GM19463 (cell line): ENCODE measurements at regions not wholly inside any gene's neighbourhood (a gene's known extent, or its start where the extent isn't known, plus 50 kb on each side); places are given as distances from the start of the nearest gene placed in this dataset.

Experiments used
- ATAC-seq: cut with Tn5 transposase; IDR thresholded peaks from one replicate; pipeline ENCODE4 v1.9.1; 2021; ENCODE audit warnings: mild to moderate bottlenecking, moderate library complexity; ENCODE audit not compliant: unreplicated experiment

GRCh38 chr3:72470904-72471417 is 377.3 kb downstream of the SHQ1 start:
- ATAC-seq: no peak

GRCh38 chr3:72465853-72466252 is 382.4 kb downstream of the SHQ1 start:
- no peak for ATAC-seq

- no peak for ATAC-seq
Observed at GRCh38 chr3:72463083-72463482, 385.2 kb downstream of the SHQ1 start.

DNA sequence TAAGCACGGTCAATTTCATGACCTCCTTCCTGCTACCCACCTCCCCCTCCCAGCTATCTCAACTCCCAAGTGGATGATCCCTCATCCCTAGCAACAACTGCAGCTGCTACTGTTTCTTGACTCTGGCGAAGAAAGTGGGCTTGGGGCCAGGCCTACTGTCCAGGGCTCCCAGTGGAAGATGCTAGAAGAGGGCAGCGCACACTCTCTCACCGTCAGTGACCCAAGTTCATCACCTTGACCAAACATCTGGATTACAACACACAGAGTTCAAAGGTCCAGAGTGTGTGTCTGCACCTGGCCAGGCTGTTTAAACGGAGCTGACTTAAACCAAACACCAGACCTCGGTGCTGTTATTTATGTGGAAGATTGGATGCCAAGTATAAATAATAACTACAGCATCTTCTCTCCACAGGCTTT is 385.6 kb downstream of the SHQ1 start:
- no peak for ATAC-seq

DNA sequence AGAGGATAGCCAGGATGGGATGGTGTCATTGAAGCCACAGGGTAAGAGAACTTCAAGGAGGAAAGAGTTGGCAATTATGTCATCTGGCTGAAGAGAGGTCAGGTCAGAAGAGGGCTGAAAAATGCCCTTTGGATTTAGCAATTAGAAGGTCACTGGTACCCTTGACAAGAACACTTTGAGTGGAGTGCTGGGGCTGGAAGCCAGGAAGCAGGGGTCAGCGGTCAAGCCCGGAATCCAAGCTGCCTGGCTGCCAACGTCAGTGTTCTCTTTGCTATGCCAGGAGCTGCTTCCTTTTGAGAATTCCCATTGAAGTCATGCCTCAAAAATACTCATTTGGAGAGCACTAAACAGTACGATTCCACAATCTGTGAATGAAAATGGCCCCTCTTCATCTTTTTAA is 386.5 kb downstream of the SHQ1 start:
- no peak for ATAC-seq

GRCh38 chr3:72460205-72461174 is 387.8 kb downstream of the SHQ1 start:
- no peak for ATAC-seq

GRCh38 chr3:72459588-72459987 is 388.7 kb downstream of the SHQ1 start:
- no peak for ATAC-seq

GRCh38 chr3:72458375-72458774 is 389.9 kb downstream of the SHQ1 start:
- ATAC-seq: no peak

GRCh38 chr3:72454441-72454840 is 393.8 kb downstream of the SHQ1 start:
- no peak for ATAC-seq

GRCh38 chr3:72453706-72454105 is 394.5 kb downstream of the SHQ1 start:
- no peak for ATAC-seq

- no peak for ATAC-seq
Observed at GRCh38 chr3:72452745-72453144, 395.5 kb downstream of the SHQ1 start.

DNA sequence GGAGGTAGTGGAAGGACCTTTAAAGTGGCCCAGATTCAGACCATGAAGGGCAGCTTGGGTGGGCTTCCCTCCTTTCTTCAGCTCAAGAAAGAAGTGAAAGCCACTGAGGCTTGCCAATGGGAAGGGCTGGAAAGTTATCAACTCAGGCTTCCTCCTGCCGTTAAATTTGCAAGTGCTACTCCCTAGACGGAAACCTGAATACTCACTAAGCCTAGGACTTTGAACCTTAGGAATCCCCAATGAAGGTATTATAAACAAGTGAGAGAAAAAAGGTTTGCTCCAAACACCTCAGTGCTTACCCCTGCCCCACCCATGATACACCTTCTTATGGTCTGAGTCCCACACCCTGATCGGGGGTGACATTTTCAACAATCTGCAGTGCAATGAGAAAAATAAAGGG is 396.4 kb downstream of the SHQ1 start:
- ATAC-seq: no peak

GRCh38 chr3:72449551-72449950 is 398.7 kb downstream of the SHQ1 start:
- ATAC-seq: no peak

GRCh38 chr3:72448858-72449257 is 399.4 kb downstream of the SHQ1 start:
- no peak for ATAC-seq

- no peak for ATAC-seq
Observed at GRCh38 chr3:72448375-72448823, 399.8 kb downstream of the SHQ1 start.

- peak; percentile 83 for ATAC-seq
Observed at GRCh38 chr3:72447059-72447946, 400.9 kb downstream of the SHQ1 start.

- peak; percentile 25 for ATAC-seq
Observed at GRCh38 chr3:72446218-72447058, 401.8 kb downstream of the SHQ1 start, which contains the start of gene RYBP. TSS of gene RYBP (minus strand) at chr3:72446621.

DNA sequence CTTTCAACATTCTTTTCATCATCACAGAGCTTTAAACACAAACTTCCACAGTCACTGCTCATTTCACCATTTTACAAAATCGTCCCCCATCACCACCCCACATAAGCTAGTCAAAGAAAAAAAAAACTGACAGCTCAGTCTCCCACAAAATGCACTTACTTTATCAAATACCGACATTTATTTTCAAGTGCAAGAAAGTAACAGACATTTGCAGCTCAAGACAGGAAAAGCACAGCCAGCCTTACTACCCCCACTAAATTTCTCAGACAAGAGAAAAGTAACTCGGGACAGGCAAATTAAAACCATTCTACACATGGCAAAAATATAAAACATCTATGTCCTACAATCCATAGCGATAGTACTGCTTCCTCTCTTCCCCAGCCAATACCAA is 402.4 kb downstream of the SHQ1 start:
- no peak for ATAC-seq

GRCh38 chr3:72444656-72445223 is 403.5 kb downstream of the SHQ1 start:
- no peak for ATAC-seq

DNA sequence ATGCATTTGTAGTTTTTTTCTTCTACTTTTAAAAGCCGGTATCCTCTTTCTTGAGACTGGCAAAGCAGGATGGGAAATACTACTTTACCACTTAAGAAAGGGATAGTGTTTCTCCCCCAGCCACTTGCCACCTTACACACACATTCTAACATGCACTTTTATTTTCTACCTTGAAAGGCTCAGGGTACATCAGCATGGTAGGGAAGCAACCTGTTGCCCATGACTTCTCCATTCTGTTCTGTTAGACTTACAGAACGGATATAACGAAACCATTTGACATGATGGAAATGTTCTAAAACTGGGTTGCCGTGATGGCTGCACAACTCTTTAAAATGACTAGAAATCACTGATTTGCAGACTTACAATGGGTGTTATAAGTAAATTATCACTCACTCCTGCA is 405.5 kb downstream of the SHQ1 start:
- no peak for ATAC-seq
